ENCODE measurements at regions not wholly inside any gene's neighbourhood (a gene's known extent, or its start where the extent isn't known, plus 50 kb on each side); places are given as distances from the start of the nearest gene placed in this dataset.

DNA sequence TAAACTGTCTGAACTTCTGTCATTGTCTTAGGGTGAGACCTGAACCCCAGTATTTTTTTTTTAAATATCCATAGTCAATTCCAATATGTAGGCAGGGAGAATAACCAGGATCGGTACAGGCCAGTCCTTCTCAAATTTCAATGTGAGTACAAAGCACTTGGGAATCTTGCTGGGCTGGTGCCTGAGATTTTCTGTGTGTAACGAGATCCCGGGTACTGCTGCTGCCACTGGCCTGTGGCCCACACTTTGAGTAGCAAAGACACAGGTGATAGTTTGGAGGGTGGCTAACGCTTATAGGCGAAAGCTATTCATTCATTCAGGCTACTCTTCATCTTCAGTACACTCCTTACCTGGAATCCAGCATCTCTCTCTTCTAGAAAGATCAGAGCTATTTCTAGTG, 923.6 kb upstream of the TENM3 start:
- no CpG with 5 or more reads among the region's 5 CpGs for WGBS (ENCODE audit: extremely low coverage, insufficient coverage, insufficient read length)

DNA sequence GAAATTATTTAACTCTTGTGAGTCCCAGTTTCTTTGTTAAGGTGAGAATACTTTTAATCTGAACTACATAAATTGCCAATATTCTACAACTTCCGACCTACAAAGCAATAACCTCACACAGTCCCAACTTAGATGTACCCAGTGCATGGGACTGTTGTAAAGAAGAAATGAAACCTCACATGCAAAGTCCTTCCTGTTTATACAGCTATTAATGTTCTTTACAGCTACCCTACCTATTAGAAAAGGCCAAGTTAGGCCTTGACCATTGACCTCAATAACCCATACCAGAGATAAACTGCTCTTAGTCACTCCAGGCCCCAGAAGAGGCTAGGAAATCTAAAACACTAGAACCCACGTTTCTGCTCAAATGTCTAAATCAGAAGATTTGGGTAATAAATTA, 920.1 kb upstream of the TENM3 start:
- H3K79me2 ChIP-seq (ENCODE audit: control insufficient read depth, insufficient read depth, low read length, poor library complexity): no peaks in the 10 kb centered on the region
- no peak overlapping the region for H4K8ac ChIP-seq (ENCODE audit: low read depth, low read length)
- no peaks in the 10 kb centered on the region for H3K27me3 ChIP-seq (ENCODE audit: insufficient read depth, low read length)
- H4K12ac ChIP-seq (ENCODE audit: low read depth, low read length): no peak overlapping the region
- H2BK12ac ChIP-seq (ENCODE audit: low read length): no peak overlapping the region
- no peak overlapping the region for H3K14ac ChIP-seq (ENCODE audit: low read length)
- no peak overlapping the region for H4K91ac ChIP-seq (ENCODE audit: low read depth, low read length)
- no peak overlapping the region for H3K18ac ChIP-seq (ENCODE audit: low read length)
- no peak for DNase-seq
- no peak overlapping the region for H2AFZ ChIP-seq (ENCODE audit: insufficient read depth, low read length, poor library complexity)
- H3K4me2 ChIP-seq (ENCODE audit: low read length): no peak overlapping the region
- H2AK5ac ChIP-seq (ENCODE audit: low read length): no peak overlapping the region
- H2BK120ac ChIP-seq (ENCODE audit: insufficient read depth, low read length, poor library complexity): no peak overlapping the region
- H2BK5ac ChIP-seq (ENCODE audit: low read depth, low read length, poor library complexity): no peak overlapping the region
- H3K9me3 ChIP-seq (ENCODE audit: insufficient read depth, low read depth, low read length): no peaks in the 10 kb centered on the region
- no peaks in the 10 kb centered on the region for H3K4me1 ChIP-seq (ENCODE audit: control insufficient read depth in 1 of 2, insufficient read depth in 2 of 2, low read length in 2 of 2)
- no peak overlapping the region for H3K27ac ChIP-seq (ENCODE audit: low read depth, low read length)
- H3K79me1 ChIP-seq (ENCODE audit: low read length): no peaks in the 10 kb centered on the region
- H3K23ac ChIP-seq (ENCODE audit: low read length): no peak overlapping the region
- H3K4me3 ChIP-seq (ENCODE audit: low read depth, low read length): no peak overlapping the region
- H3K36me3 ChIP-seq (ENCODE audit: control insufficient read depth in 1 of 2, insufficient read depth in 2 of 2, low read length in 2 of 2): no peaks in the 10 kb centered on the region
- H3K9ac ChIP-seq (ENCODE audit: low read length): no peak overlapping the region
- no peak overlapping the region for H3K4ac ChIP-seq (ENCODE audit: low read depth, low read length)
- no CpG with 5 or more reads among the region's 2 CpGs for WGBS (ENCODE audit: extremely low coverage, insufficient coverage, insufficient read length)

More for the DNA sequence above, 923.6 kb upstream of the TENM3 start:
- Histone ChIP-seq H3K79me1 (ENCODE audit: low read length) (no peaks in the 10 kb centered on the region), H4K91ac (ENCODE audit: low read depth, low read length) (no peak overlapping the region), H3K27me3 (ENCODE audit: insufficient read depth, low read length) (no peaks in the 10 kb centered on the region), H2AFZ (ENCODE audit: insufficient read depth, low read length, poor library complexity) (no peak overlapping the region), H3K9ac (ENCODE audit: low read length) (no peak overlapping the region), H3K14ac (ENCODE audit: low read length) (no peak overlapping the region), H3K79me2 (ENCODE audit: control insufficient read depth, insufficient read depth, low read length, poor library complexity) (no peaks in the 10 kb centered on the region), H3K36me3 (ENCODE audit: control insufficient read depth in 1 of 2, insufficient read depth in 2 of 2, low read length in 2 of 2) (no peaks in the 10 kb centered on the region), H3K9me3 (ENCODE audit: insufficient read depth, low read depth, low read length) (no peaks in the 10 kb centered on the region), H2AK5ac (ENCODE audit: low read length) (no peak overlapping the region), H3K4me3 (ENCODE audit: low read depth, low read length) (no peak overlapping the region), H3K18ac (ENCODE audit: low read length) (no peak overlapping the region), H2BK12ac (ENCODE audit: low read length) (no peak overlapping the region), H2BK120ac (ENCODE audit: insufficient read depth, low read length, poor library complexity) (no peak overlapping the region), H3K4me1 (ENCODE audit: control insufficient read depth in 1 of 2, insufficient read depth in 2 of 2, low read length in 2 of 2) (no peaks in the 10 kb centered on the region), H4K8ac (ENCODE audit: low read depth, low read length) (no peak overlapping the region), H3K4me2 (ENCODE audit: low read length) (no peak overlapping the region), H4K12ac (ENCODE audit: low read depth, low read length) (no peak overlapping the region), H3K4ac (ENCODE audit: low read depth, low read length) (no peak overlapping the region), H2BK5ac (ENCODE audit: low read depth, low read length, poor library complexity) (no peak overlapping the region), H3K27ac (ENCODE audit: low read depth, low read length) (no peak overlapping the region), H3K23ac (ENCODE audit: low read length) (no peak overlapping the region)
- no peak for DNase-seq

DNA sequence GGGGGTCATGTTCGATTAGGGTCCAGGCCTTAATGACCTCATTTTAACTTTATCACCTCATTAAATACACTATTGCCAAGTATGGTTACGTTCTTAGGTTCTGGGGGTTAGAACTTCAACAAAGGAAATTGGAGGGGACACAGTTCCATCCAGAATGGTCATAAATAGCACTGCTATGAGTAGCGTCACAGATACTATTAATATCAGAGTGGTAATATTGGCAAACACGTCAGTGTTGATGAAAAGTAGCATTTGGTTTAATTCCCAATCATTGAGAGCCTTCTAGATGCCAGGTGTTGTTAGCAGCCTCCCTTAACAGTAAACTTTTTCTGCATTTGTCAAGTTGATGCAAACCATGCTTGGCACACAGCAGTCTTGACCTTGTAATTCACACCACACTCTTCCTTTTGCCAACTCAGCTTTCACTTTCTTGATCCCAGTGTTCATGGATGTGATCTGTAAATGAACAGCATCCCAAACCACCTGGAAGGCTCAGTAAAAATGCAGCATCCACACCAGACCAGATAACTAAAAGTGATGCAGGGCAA, 912.5 kb upstream of the TENM3 start:
- H3K14ac ChIP-seq (ENCODE audit: low read length): no peak overlapping the region
- H3K36me3 ChIP-seq (ENCODE audit: control insufficient read depth in 1 of 2, insufficient read depth in 2 of 2, low read length in 2 of 2): no peaks in the 10 kb centered on the region
- no peak overlapping the region for H3K9ac ChIP-seq (ENCODE audit: low read length)
- H3K23ac ChIP-seq (ENCODE audit: low read length): no peak overlapping the region
- H3K4me1 ChIP-seq (ENCODE audit: control insufficient read depth in 1 of 2, insufficient read depth in 2 of 2, low read length in 2 of 2): no peaks in the 10 kb centered on the region
- no peak overlapping the region for H3K4ac ChIP-seq (ENCODE audit: low read depth, low read length)
- H3K4me3 ChIP-seq (ENCODE audit: low read depth, low read length): no peak overlapping the region
- H3K9me3 ChIP-seq (ENCODE audit: insufficient read depth, low read depth, low read length): no peaks in the 10 kb centered on the region
- no peak overlapping the region for H4K91ac ChIP-seq (ENCODE audit: low read depth, low read length)
- no peak overlapping the region for H2BK120ac ChIP-seq (ENCODE audit: insufficient read depth, low read length, poor library complexity)
- no peaks in the 10 kb centered on the region for H3K79me2 ChIP-seq (ENCODE audit: control insufficient read depth, insufficient read depth, low read length, poor library complexity)
- no peak overlapping the region for H2AFZ ChIP-seq (ENCODE audit: insufficient read depth, low read length, poor library complexity)
- no peaks in the 10 kb centered on the region for H3K79me1 ChIP-seq (ENCODE audit: low read length)
- H4K12ac ChIP-seq (ENCODE audit: low read depth, low read length): no peak overlapping the region
- no peak overlapping the region for H3K18ac ChIP-seq (ENCODE audit: low read length)
- H3K27me3 ChIP-seq (ENCODE audit: insufficient read depth, low read length): no peaks in the 10 kb centered on the region
- no peak overlapping the region for H2BK5ac ChIP-seq (ENCODE audit: low read depth, low read length, poor library complexity)
- no peak overlapping the region for H2BK12ac ChIP-seq (ENCODE audit: low read length)
- no peak overlapping the region for H3K4me2 ChIP-seq (ENCODE audit: low read length)
- no peak overlapping the region for H4K8ac ChIP-seq (ENCODE audit: low read depth, low read length)
- no peak for DNase-seq
- no peak overlapping the region for H2AK5ac ChIP-seq (ENCODE audit: low read length)
- H3K27ac ChIP-seq (ENCODE audit: low read depth, low read length): no peak overlapping the region
- no CpG with 5 or more reads among the region's 4 CpGs for WGBS (ENCODE audit: extremely low coverage, insufficient coverage, insufficient read length)

DNA sequence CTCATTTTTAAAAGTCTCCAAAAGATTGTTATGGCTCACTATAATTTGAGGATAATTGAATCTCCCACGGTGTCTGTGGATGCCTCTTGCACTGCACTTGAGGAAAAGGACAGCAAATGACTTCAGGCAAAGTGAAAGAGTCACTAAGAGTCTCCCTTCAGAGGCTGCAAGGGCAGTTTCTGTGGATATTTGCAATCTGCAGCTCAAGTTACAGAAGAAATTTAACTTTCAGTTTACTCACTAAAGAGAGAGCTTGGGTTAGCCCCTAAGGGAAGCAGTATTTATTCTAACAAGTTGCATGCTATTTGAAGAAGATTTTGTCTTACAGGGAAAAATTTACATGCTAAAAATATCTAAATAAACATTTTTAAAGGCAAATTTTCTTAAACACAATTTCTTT, 912.0 kb upstream of the TENM3 start:
- H3K27ac ChIP-seq (ENCODE audit: low read depth, low read length): no peak overlapping the region
- no peak overlapping the region for H2BK5ac ChIP-seq (ENCODE audit: low read depth, low read length, poor library complexity)
- H4K8ac ChIP-seq (ENCODE audit: low read depth, low read length): no peak overlapping the region
- H4K12ac ChIP-seq (ENCODE audit: low read depth, low read length): no peak overlapping the region
- H4K91ac ChIP-seq (ENCODE audit: low read depth, low read length): no peak overlapping the region
- H3K9me3 ChIP-seq (ENCODE audit: insufficient read depth, low read depth, low read length): no peaks in the 10 kb centered on the region
- no peaks in the 10 kb centered on the region for H3K79me1 ChIP-seq (ENCODE audit: low read length)
- H2AK5ac ChIP-seq (ENCODE audit: low read length): no peak overlapping the region
- no peak overlapping the region for H3K14ac ChIP-seq (ENCODE audit: low read length)
- H3K18ac ChIP-seq (ENCODE audit: low read length): no peak overlapping the region
- no peak overlapping the region for H3K9ac ChIP-seq (ENCODE audit: low read length)
- no peak overlapping the region for H2AFZ ChIP-seq (ENCODE audit: insufficient read depth, low read length, poor library complexity)
- no peak for DNase-seq
- H3K4me2 ChIP-seq (ENCODE audit: low read length): no peak overlapping the region
- H2BK120ac ChIP-seq (ENCODE audit: insufficient read depth, low read length, poor library complexity): no peak overlapping the region
- no peak overlapping the region for H3K4ac ChIP-seq (ENCODE audit: low read depth, low read length)
- H3K36me3 ChIP-seq (ENCODE audit: control insufficient read depth in 1 of 2, insufficient read depth in 2 of 2, low read length in 2 of 2): no peaks in the 10 kb centered on the region
- H3K79me2 ChIP-seq (ENCODE audit: control insufficient read depth, insufficient read depth, low read length, poor library complexity): no peaks in the 10 kb centered on the region
- H3K4me1 ChIP-seq (ENCODE audit: control insufficient read depth in 1 of 2, insufficient read depth in 2 of 2, low read length in 2 of 2): no peaks in the 10 kb centered on the region
- H3K23ac ChIP-seq (ENCODE audit: low read length): no peak overlapping the region
- WGBS (ENCODE audit: extremely low coverage, insufficient coverage, insufficient read length): no CpG with 5 or more reads among the region's 1 CpG
- H3K4me3 ChIP-seq (ENCODE audit: low read depth, low read length): no peak overlapping the region
- H2BK12ac ChIP-seq (ENCODE audit: low read length): no peak overlapping the region
- H3K27me3 ChIP-seq (ENCODE audit: insufficient read depth, low read length): no peaks in the 10 kb centered on the region
